ENCODE measurements at regions not wholly inside any gene's neighbourhood (a gene's known extent, or its start where the extent isn't known, plus 50 kb on each side); places are given as distances from the start of the nearest gene placed in this dataset.

DNA sequence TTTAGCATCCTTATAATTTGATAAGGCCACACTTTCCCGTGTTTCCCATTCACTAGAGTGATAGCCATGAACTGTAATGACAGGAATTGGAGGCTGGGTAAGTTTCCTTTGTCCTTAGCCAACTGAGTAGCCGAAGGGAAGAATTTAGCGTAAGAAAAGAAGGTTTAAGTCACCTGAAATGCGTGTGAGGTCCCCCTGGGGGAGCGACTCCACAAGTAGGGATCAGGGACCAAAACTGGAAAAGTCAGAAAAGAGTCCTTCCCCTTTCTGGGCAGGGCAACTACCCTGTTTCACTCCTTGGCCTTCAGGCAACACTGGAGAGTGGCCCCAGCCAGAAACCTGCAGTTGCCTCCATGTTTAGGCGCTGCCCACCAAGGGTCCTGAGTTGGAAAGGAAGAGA, 81.6 kb upstream of the MED14 start:
- H2BK120ac ChIP-seq (ENCODE audit: low read depth, low read length, poor library complexity, severe bottlenecking): no peak overlapping the region
- Mint-ChIP-seq H3K36me3 (ENCODE audit: insufficient read depth in 1 of 3, low read depth in 3 of 3) (peaks cover 3 to 43% (median 23%) of the 10 kb centered on the region in 3 experiments; a peak in 6 of 7 replicates), H3K4me1 (peaks cover 14% of the 10 kb centered on the region in 2 experiments), H3K4me3 (no peak overlapping the region), H3K27ac (peak overlapping the region; percentile 60 to 96 (median 96); a peak in 6 of 7 replicates), H3K9me3 (peaks cover 77 to 78% of the 10 kb centered on the region in 2 experiments), H3K27me3 (ENCODE audit: low read depth) (no peaks in the 10 kb centered on the region)
- no CpG with 5 or more reads among the region's 6 CpGs for WGBS (ENCODE audit: extremely low coverage, insufficient read length, low lambda C conversion rate)
- H4K20me1 ChIP-seq (ENCODE audit: control insufficient read depth, insufficient read depth, insufficient read length): no peaks in the 10 kb centered on the region
- H3K4ac ChIP-seq (ENCODE audit: low read depth, low read length): no peak overlapping the region
- H3K9me3 ChIP-seq (ENCODE audit: control insufficient read depth, low read depth, low read length): peaks cover 9% of the 10 kb centered on the region
- H3K27me3 ChIP-seq (ENCODE audit: insufficient read depth, low read length): no peaks in the 10 kb centered on the region
- no peaks in the 10 kb centered on the region for H3K4me1 ChIP-seq (ENCODE audit: insufficient read depth, low read length)
- no peak overlapping the region for H2BK12ac ChIP-seq (ENCODE audit: insufficient read length, low read depth, low read length)
- no peak overlapping the region for H3K4me2 ChIP-seq (ENCODE audit: insufficient read depth, insufficient read length, low read length)
- no peak overlapping the region for H3K23ac ChIP-seq (ENCODE audit: insufficient read length, low read depth, low read length)
- H2AFZ ChIP-seq (ENCODE audit: low read length): no peak overlapping the region
- H3K79me1 ChIP-seq (ENCODE audit: insufficient read depth, low read depth, low read length, poor library complexity, severe bottlenecking): no peaks in the 10 kb centered on the region
- no peak overlapping the region for H2BK15ac ChIP-seq (ENCODE audit: low read depth, low read length)
- H4K5ac ChIP-seq (ENCODE audit: insufficient read length, low read depth, low read length): no peak overlapping the region
- H3K23me2 ChIP-seq (ENCODE audit: insufficient read length, low read depth, low read length, poor library complexity, severe bottlenecking): no peaks in the 10 kb centered on the region
- H3K27ac ChIP-seq (ENCODE audit: insufficient read length, low read depth, low read length): peak overlapping the region; percentile 37
- no peak overlapping the region for H2AK5ac ChIP-seq (ENCODE audit: insufficient read length, low read length)
- H3K18ac ChIP-seq (ENCODE audit: insufficient read length, low read depth, low read length): no peak overlapping the region
- TF ChIP-seq, protein P1, sequence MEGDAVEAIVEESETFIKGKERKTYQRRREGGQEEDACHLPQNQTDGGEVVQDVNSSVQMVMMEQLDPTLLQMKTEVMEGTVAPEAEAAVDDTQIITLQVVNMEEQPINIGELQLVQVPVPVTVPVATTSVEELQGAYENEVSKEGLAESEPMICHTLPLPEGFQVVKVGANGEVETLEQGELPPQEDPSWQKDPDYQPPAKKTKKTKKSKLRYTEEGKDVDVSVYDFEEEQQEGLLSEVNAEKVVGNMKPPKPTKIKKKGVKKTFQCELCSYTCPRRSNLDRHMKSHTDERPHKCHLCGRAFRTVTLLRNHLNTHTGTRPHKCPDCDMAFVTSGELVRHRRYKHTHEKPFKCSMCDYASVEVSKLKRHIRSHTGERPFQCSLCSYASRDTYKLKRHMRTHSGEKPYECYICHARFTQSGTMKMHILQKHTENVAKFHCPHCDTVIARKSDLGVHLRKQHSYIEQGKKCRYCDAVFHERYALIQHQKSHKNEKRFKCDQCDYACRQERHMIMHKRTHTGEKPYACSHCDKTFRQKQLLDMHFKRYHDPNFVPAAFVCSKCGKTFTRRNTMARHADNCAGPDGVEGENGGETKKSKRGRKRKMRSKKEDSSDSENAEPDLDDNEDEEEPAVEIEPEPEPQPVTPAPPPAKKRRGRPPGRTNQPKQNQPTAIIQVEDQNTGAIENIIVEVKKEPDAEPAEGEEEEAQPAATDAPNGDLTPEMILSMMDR (conservative IDR thresholded peaks at IDR 0.05): no peak
- no peak overlapping the region for H4K91ac ChIP-seq (ENCODE audit: insufficient read length, low read depth, low read length)
- no peak overlapping the region for H3K56ac ChIP-seq (ENCODE audit: insufficient read length, low read depth, low read length)
- no peak overlapping the region for H3K9ac ChIP-seq (ENCODE audit: extremely low read depth, insufficient read length, low read length)
- H3K79me2 ChIP-seq (ENCODE audit: insufficient read depth, low read length): no peaks in the 10 kb centered on the region
- peak; percentile 67 for DNase-seq
- no peak overlapping the region for H3T11ph ChIP-seq (ENCODE audit: low read length)
- H3K14ac ChIP-seq (ENCODE audit: insufficient read depth, low read length): no peak overlapping the region; the same call in 1 of the 2 replicates
- no peak overlapping the region for H4K8ac ChIP-seq (replicated peaks; ENCODE audit: insufficient read length, low read depth, low read length)
- no peak overlapping the region for H2BK5ac ChIP-seq (ENCODE audit: insufficient read length, low read length)
- H2BK20ac ChIP-seq (ENCODE audit: low read depth, low read length, poor library complexity, severe bottlenecking): no peak overlapping the region
